ENCODE measurements at regions not wholly inside any gene's neighbourhood (a gene's known extent, or its start where the extent isn't known, plus 50 kb on each side); places are given as distances from the start of the nearest gene placed in this dataset.

- H3K36me3 ChIP-seq = no peaks in the 10 kb centered on the region
- DNase-seq = no peak
- no peaks in the 10 kb centered on the region for H3K9me3 ChIP-seq
- intact Hi-C loops (cut with DNase I) = no loop called here
- TF ChIP-seq EP300 (IDR thresholded peaks at IDR 0.05) = no peak
- no peak for TF ChIP-seq CTCF (IDR thresholded peaks at IDR 0.05)
- TF ChIP-seq POLR2A (IDR thresholded peaks at IDR 0.05) = no peak
- no peaks in the 10 kb centered on the region for H3K4me1 ChIP-seq (ENCODE audit: insufficient read depth)
- H3K27me3 ChIP-seq = no peaks in the 10 kb centered on the region
- no peak overlapping the region for H3K4me3 ChIP-seq
- WGBS, 3 donors = 94 to 97% (median 95%) methylated on average over 13 of the region's 13 CpGs
- H3K27ac ChIP-seq = no peak overlapping the region
Measured at GRCh38 chr5:2267991-2268390, 385.3 kb upstream of the IRX4 start.

- TF ChIP-seq EP300 (IDR thresholded peaks at IDR 0.05) (no peak), POLR2A (IDR thresholded peaks at IDR 0.05) (no peak), CTCF (IDR thresholded peaks at IDR 0.05) (no peak)
- no peaks in the 10 kb centered on the region for H3K27me3 ChIP-seq
- H3K36me3 ChIP-seq = no peaks in the 10 kb centered on the region
- no peak overlapping the region for H3K27ac ChIP-seq
- DNase-seq = no peak
- intact Hi-C loops (cut with DNase I) = no loop called here
- WGBS, 3 donors = 70 to 74% (median 70%) methylated on average over 9 of the region's 9 CpGs
- no peak overlapping the region for H3K4me3 ChIP-seq
- no peaks in the 10 kb centered on the region for H3K9me3 ChIP-seq
- H3K4me1 ChIP-seq (ENCODE audit: insufficient read depth) = no peaks in the 10 kb centered on the region
Measured at GRCh38 chr5:2266641-2267240, 384.0 kb upstream of the IRX4 start.

GRCh38 chr5:2265341-2265740, 382.6 kb upstream of the IRX4 start:
- no peaks in the 10 kb centered on the region for H3K36me3 ChIP-seq
- TF ChIP-seq POLR2A (IDR thresholded peaks at IDR 0.05) = no peak
- TF ChIP-seq CTCF (IDR thresholded peaks at IDR 0.05) = no peak
- no peak for TF ChIP-seq EP300 (IDR thresholded peaks at IDR 0.05)
- H3K27ac ChIP-seq = no peak overlapping the region
- 80 to 83% (median 82%) methylated on average over 11 of the region's 11 CpGs for WGBS, 3 donors
- H3K4me3 ChIP-seq = no peak overlapping the region
- no peaks in the 10 kb centered on the region for H3K4me1 ChIP-seq (ENCODE audit: insufficient read depth)
- DNase-seq = no peak
- intact Hi-C loops (cut with DNase I) = no loop called here
- no peaks in the 10 kb centered on the region for H3K9me3 ChIP-seq
- no peaks in the 10 kb centered on the region for H3K27me3 ChIP-seq

- intact Hi-C loops (cut with DNase I) = no loop called here
- Histone ChIP-seq H3K4me3 (no peak overlapping the region), H3K36me3 (no peaks in the 10 kb centered on the region), H3K9me3 (no peaks in the 10 kb centered on the region), H3K27me3 (no peaks in the 10 kb centered on the region), H3K4me1 (ENCODE audit: insufficient read depth) (no peaks in the 10 kb centered on the region), H3K27ac (no peak overlapping the region)
- DNase-seq = no peak
- TF ChIP-seq CTCF (IDR thresholded peaks at IDR 0.05) = no peak
- no peak for TF ChIP-seq EP300 (IDR thresholded peaks at IDR 0.05)
- no peak for TF ChIP-seq POLR2A (IDR thresholded peaks at IDR 0.05)
- 81 to 90% (median 83%) methylated on average over 12 of the region's 12 CpGs for WGBS, 3 donors
Measured at GRCh38 chr5:2263763-2264162, 381.0 kb upstream of the IRX4 start.

Measured in ovary (tissue), 7 donors.